HG03045 (cell line): ENCODE measurements at regions not wholly inside any gene's neighbourhood (a gene's known extent, or its start where the extent isn't known, plus 50 kb on each side); places are given as distances from the start of the nearest gene placed in this dataset.

Experiments used
- ATAC-seq: cut with Tn5 transposase; IDR thresholded peaks from one replicate; pipeline ENCODE4 v1.9.1; 2021; ENCODE audit warnings: mild to moderate bottlenecking, moderate library complexity; ENCODE audit not compliant: unreplicated experiment

DNA sequence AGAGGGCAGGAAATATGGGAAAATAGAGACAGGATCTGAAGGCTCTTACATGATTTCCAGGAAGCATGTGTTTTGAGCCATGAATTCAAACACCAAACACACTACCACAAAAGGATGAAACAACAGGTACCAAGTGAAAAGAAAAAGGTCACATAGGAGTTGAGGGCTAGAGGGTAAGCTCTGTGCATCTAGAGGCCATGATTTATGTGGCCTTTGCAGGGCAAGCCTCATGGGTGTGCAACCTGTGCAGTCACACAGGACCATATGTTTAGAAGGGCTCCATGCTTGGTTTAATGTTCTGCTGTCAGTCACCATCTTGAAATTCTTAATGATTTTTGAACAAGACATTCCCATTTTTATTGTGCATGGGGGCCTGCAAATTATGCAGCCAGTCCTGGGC is 134.5 kb upstream of the CCDC68 start:
- ATAC-seq: no peak

DNA sequence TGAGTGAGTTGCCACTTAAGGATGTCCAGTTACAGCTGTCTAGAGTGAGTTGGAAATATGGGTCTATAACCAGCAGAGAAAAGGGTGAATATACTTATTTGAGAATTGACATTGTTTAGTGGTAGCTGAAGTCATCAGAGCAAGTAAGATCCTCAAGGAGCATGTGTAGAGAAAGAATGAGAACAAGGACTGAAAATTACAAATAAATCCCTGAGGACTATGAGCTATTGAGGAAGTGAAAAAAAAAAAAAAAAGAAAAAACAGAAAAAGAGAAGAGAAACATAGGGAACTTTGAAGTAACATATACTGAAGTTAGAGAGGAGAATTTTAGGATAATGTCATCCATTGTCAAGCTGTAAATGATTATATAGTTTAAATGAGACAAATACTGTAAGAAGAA is 134.0 kb upstream of the CCDC68 start:
- ATAC-seq: no peak

DNA sequence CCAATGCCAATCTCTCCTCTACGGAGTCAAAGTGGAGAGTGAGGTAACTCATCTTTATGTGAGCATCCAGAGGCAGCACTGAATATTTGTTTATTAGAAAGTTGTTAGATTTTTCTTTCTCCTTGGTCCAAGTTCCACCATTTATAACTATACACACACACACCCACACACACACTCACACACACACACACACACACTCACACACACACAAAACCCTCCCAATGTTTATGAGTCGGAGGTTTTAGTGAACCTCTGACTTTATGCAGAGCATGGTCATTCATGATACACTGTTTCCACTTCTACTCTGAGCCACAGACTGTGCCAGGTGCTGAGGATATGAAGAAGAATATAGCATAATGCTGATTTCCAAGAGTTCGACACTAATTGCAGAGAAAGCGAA is 132.9 kb upstream of the CCDC68 start:
- no peak for ATAC-seq

DNA sequence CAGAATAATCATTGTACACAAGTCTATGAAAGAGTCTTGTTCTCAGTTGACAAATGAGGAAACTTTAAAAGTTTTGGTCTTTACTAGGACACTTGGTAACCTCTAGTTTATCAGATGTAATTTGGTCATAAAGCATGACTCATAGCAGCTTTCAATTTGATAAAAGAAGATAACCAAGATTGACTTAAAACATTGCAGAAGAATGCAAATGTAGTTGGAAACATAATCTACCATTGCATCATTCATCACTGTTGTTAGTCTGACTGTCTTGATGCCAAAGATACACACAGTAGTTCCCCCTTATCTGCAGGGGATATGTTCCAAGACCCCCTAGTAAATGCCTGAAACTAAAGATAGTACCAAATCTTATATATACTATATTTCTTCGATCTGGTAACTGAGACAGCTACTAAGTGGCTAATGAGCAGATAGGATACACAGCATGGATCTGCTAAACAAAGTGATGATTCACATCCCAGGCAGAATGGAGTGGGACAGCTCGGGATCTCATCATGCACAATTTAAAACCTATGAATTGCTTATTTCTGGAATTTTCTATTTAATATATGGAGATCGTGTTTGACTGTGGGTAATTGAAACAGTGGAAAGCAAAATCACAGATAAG is 131.4 kb upstream of the CCDC68 start:
- ATAC-seq: no peak

DNA sequence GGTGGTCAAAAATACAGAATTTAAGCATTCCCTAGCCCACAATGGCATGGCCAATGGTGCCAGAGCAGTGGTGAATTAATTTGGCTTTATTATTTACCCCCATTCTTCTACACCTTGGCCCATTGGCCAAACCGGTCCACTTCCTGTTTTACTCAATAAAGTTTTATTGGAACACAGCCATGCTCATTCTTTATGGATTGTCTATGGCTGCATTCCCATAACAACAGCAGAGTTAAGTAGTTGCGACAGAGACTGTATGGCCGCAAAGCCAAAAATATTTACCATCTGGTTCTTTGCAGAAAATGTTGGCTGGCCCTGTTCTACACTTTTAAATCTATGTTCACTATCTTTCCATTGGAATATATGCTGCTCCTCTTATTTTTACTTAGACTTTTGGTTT is 130.3 kb upstream of the CCDC68 start:
- no peak for ATAC-seq

DNA sequence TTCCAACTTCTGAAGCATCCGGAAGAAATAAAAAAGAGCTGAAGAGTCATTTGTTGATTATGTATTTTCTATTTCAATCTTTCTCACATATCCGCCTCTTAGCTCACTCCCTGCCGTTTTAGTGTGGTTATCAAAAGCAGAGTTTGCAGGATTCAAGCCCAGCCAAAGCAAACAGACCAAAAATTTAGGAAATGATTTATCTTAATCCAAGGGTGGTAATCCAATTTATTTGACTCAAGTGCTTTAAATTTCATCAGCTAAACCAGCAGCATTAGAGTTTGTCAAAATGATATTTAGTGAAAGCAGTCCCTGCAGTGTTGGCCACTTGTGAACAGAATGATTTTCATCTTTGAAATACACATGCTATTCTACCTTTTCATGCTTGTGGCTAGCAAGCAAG is 129.3 kb upstream of the CCDC68 start:
- ATAC-seq: no peak

DNA sequence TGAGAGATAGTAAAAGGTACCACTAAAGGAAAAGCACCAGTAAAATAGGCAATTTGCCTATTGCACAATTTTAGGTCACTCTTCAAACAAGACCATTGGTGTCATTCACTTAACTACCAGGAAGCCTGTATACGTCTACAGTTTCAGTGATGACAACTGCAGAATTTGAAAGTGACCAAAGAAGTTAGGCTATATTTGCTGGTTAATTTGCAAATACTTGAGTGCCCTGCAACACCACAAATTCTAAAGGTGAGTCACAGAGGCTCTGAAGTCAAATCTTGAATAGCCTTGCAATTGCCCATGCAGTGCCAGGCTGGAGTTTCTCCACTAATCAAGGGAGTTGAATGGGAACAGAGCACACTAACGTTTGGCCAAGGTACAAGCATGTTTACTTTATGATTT is 128.7 kb upstream of the CCDC68 start:
- ATAC-seq: peak; percentile 53

DNA sequence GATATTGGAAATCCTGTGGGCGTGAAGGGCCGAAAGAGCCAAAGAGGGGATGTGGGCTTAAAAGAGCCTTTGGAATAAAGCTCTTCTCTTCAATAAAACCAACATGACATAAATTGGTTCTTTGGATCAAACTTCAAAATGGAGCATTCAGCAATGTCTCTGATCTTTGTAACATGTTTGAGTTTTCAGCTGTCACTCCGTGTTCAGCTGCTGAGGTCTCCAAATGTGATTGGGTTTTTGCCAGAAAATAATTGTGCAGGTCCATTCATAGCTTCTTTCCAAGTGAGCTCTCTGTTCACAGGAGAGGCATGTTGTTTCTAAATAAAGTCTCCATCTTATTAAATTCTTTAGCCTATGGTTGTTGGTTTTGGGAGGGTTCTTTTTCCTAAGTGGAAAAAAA is 127.6 kb upstream of the CCDC68 start:
- ATAC-seq: no peak

DNA sequence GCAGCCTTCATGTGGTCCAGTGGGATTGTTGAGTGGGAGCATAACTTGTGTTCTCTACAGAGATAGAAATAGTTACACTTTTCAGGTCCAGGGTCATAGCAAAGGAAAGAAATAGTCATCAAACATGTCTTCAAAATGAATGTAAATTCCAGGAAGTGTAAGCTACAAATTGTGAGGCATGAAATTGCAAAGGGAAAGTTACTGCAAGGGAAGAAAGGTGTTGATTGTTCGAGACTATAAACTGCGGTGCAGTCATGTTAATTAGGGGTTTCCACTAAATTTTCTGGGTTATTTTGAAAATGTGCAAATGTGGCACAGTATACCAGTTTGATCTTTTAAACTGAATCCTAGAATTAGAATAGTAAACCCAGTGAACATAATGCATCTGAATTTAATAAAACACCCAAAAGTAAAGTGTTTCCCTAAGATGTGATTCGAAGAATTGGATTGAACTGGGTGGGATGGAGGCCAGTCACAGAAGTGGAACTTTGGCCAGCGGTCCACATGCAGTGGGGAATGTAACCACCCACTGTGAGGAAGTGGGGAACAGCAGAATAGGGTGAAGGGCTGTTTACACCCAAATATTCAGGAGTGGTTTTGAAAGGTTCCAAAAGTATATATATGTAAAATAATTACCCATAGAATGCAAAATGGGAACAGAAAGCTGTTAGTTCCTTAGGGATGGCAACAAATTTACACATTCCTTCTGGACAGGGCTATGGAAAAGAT is 126.5 kb upstream of the CCDC68 start:
- ATAC-seq: no peak

DNA sequence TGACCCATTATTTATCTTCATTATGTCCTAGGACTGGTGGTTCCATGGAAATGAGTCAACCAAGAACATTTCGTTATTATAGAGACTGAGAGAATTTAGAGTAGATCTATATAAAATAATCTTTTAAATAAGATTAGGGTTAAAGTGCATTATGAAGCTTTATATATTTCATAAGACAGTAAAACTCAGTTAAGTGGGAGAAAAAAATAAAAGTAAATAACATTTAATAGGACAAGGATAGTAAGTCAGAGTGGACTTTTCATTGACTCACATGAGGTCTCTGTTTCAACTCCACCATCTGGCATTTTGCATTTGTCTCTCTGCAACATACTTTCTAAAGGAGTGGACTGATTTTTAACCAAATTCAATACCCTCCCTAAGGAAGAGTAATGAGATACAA is 125.3 kb upstream of the CCDC68 start:
- ATAC-seq: no peak

DNA sequence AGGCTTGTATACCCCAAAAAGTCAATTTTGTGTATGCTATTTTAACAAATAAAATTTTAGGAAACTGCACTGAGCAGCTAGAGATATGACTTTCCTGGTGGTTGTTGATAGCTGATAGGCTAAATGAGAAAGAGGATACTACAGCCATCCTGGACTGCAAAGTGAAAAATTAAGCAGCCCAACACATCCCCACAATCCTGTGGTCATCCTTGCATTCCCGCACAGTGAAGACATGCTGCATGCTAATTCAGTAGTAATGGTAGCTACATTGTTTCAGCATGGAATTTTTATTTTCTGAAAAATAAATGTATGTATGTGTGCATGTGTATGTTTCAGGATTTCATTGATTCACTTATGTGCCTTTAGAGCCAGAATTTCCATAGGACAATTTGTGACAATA is 124.2 kb upstream of the CCDC68 start:
- ATAC-seq: no peak

DNA sequence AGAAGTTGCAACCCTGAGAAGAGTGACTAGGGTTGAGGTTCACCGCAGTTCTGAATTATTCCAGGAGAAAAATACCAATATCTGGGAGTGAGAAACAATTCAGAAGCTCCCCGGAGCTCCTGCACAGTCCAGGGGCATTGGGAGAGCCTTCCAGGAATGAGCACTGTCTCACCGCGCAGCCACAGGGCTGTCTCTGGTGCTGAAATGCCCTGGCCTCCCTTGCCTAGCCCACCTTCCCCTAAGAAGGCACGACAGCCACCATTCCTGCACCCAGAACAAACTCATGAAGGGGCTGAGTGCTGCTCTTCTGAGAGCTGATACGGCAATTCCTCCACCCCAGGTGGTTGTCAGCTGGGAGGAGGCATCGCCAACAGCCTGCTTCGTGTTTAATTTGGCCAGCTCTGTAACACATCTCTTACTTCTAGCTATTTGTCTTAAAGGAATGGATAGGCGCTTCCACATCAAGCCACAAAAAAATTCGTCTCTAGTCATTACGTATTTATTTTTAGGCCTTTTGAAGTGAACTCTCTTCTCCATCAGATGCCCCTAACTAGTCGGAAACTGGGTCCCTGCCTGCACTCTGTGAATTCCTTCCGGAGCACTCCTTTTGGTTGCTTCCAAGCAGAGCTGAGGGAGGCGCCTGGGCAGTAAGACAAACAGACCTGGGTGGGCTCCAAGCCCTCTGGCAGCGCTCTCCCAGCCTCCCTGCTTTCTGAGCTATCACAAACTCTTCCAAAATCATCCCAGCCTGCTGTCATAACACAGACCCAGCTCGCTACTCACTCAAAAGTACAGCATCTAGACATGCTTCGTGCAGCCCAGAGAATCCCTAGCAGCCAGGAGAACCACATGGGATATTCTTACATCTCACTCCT is 120.5 kb upstream of the CCDC68 start:
- ATAC-seq: no peak

DNA sequence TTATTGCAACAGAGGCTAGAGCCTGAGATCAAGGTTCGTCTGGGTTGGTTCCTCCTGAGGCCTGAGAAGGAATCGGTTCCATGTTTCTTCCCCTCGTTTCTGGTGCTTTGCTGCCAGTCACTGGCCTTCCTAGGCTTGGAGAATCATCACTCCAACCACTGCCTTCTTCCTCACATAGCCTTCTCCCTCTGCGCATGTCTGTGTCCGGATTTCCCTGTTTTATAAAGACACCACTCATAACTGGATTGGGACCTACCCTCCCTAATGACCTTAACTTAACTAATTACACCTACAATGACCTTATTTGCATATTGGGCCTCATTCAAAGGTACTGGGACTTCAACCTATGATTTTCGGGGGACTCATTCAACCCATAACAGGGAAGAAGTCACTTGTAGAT is 119.8 kb upstream of the CCDC68 start:
- ATAC-seq: no peak

DNA sequence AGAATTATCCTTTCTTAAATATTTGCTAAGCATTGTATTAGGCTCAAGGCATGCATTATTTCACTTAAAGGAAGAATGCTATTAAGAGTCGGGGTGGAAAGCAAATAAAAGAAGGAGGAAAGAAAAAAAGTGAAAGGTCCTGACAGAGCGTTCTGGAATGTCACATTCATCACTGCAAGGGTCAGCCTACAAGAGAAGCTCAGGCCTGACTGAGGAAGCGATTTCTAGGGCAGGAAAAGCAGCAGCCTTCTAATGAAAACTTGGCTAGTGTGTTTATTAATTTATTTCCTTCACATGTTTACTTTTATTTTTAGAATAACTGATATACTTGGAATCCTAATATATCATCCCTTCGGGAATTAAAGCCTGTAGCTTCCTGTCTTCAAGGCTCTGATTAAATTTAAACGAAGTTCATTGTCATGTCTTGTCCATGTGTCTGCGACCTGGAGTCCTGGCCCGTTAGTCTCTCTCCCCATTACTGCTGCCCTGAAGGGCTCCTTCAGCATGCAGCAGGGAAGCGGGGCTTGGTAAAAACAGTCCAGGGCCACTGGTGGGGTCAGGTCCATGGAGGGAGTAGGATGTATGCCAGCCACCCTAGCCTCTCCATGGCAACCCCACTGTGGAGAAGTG is 119.2 kb upstream of the CCDC68 start:
- ATAC-seq: no peak

DNA sequence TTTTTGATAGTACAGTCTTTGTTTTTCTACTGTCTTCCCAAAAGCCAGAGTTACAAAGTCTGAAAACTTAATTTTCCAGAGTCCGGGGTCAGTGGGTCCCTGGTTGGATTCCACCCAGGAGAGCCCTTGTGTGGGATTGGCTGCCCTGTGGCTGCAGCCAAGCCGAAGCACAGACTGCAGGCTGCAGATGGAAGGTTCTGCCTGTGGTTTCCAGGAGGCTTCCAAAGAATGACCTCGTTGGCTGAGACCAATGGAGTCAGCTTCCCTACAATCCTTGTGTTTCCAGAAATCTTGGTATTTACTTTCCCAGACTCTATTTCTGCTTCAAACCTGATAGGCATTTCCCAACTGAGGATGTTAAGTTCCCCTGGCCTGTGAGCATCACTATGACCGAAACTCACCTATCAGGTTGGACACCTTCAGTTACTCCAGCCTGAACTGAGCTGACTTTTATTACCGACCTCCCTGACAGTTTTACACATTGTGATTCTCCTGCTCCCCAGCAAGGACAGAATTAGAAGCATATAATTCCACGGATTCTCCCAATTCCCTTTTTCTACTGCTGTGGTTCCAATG is 117.5 kb upstream of the CCDC68 start:
- no peak for ATAC-seq

DNA sequence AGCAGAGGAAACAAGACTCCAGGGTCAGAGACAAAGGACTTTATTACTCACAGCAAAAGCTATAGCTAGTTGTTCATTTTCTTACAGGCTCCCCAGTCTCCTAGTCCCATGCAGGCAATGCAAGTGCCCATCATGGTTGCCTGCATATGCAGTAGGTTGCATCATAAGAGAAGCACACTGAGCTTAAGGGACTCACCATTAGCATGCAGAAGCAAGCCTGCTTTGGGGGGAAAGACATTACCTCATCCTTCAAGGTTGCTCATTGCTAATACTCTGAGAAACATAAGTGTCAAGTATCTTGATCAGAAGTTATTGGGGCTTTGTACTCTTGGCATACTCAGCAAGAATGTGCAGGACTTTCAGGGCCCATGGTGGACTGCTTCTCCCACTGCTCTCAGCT is 114.6 kb upstream of the CCDC68 start:
- no peak for ATAC-seq

DNA sequence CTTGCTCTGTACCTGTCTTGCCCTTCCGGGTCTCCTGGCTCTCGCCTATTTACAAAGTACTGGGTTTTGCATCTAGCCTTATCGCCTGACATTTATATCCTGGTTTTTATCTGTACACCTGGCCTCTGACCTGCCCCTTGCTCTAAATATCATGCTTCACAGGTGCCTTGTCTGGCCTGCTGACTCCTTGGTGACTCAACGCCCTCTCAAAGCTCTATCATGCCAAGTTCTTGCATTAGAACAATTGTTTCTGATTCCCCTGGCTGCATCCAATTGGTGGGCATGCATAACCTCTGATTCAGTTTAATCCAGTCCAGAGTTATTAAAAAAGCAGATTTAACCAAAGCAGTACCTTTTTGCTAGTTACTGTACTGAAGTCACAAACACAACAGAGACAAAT is 113.9 kb upstream of the CCDC68 start:
- ATAC-seq: no peak

DNA sequence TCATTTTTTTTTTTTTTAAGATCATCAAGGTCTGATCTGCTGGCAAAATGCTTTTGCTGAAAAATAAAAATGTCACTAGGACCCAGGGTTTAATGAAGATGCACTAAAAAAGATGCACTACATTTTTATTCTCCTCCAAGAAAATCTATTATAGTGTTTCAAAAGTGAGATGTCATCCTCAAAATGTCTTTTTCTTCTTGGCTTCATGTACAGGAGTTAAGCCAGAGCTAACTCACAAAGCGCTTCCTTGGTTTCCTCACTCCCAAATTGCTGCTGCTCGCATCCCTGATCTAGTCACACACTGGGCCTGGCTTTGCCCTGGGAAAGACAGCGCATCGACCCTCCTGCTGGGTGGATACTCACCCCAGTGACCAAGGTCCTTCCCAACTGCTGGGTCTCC is 113.4 kb upstream of the CCDC68 start:
- ATAC-seq: no peak

DNA sequence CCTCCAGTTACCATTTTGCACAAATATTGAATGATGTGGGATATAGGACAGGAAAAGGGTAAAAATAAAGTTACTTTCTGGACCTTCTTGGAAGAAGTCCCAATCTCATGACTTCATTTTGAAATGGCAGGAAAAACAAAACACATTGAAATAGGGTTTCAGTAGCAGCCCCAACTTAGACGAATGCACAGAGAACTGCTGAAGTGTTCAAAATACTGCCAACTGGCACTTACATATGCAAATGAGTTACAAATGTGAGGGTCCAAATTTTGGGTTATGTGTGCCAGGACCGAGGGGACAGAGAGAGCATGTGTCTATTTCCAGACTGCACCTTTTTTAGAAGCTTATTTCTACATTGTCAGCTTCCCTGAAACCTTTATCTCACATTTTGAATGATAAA is 112.9 kb upstream of the CCDC68 start:
- no peak for ATAC-seq

DNA sequence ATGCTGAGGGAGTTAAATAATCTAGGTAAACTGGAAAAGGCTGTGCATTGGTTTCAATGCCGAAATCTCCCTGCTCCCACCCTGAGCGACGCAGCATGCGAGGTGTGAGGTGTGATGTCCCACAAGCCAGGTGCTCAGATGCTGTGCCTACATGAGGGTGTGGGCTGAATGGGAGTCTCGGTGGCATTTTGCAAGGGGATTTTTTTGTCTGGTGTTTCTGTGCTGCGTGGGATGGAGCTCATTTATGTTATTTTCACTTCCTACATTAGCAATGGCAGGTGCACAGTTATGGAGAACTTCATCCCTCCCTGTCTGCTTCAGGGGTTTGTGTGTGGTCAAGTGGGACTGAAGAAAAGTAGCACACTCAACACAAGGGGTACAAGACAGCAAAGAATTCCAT is 110.2 kb upstream of the CCDC68 start:
- peak; percentile 83 for ATAC-seq

DNA sequence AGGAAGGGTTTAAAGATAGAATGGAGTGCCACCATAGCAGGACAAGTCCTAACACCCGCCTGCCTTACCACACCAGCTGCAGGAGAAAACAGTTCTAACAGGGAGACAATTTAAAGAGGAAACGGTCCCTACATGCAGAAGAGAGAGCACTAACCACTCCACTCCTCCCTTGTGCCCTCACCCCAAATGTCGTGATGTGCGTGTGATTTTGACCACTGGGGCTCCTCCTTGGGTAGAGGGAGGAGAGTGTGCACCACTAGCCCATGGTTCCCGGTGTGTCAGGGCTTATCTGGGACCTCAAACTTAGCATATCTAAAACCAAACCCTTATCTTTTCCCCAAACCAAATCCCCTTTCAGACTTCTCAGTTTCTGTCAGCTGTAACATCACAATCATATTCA is 105.5 kb upstream of the CCDC68 start:
- peak; percentile 69 for ATAC-seq
